ENCODE measurements at regions not wholly inside any gene's neighbourhood (a gene's known extent, or its start where the extent isn't known, plus 50 kb on each side); places are given as distances from the start of the nearest gene placed in this dataset.
A peak's percentile ranks its signal among the peaks of the same experiment; 100 is the strongest.
"Not testable (repeated sequence)": the region's sequence is repeated elsewhere in the genome, so short reads cannot be mapped to it uniquely, and the experiment has no call there.

GRCh38 chr14:34275078-34275477 lies 187.0 kb downstream of the SPTSSA start:
- Histone ChIP-seq H3K4me1 (ENCODE audit: control insufficient read depth, insufficient read depth, low read length) (no peaks in the 10 kb centered on the region), H3K4me3 (ENCODE audit: low read length) (no peak overlapping the region), H3K9ac (ENCODE audit: low read length) (no peak overlapping the region), H3K27ac (ENCODE audit: low read depth, low read length) (no peak overlapping the region), H3K36me3 (ENCODE audit: control insufficient read depth, insufficient read depth, low read length) (no peaks in the 10 kb centered on the region), H3K27me3 (ENCODE audit: control insufficient read depth, insufficient read depth, low read length) (no peaks in the 10 kb centered on the region)

DNA sequence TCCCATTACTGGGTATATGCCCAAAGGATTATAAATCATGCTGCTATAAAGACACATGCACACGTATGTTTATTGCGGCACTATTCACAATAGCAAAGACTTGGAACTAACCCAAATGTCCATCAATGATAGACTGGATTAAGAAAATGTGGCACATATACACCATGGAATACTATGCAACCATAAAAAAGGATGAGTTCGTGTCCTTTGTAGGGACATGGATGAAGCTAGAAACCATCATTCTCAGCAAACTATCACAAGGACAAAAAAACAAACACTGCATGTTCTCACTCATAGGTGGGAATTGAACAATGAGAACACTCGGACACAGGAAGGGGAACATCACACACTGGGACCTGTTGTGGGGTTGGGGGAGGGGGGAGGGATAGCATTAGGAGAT lies 188.3 kb downstream of the SPTSSA start:
- H3K4me1 ChIP-seq (ENCODE audit: control insufficient read depth, insufficient read depth, low read length); H3K27me3 ChIP-seq (ENCODE audit: control insufficient read depth, insufficient read depth, low read length); H3K4me3 ChIP-seq (ENCODE audit: low read length); H3K27ac ChIP-seq (ENCODE audit: low read depth, low read length); H3K36me3 ChIP-seq (ENCODE audit: control insufficient read depth, insufficient read depth, low read length); H3K9ac ChIP-seq (ENCODE audit: low read length): not testable (repeated sequence)

- no peaks in the 10 kb centered on the region for H3K36me3 ChIP-seq (ENCODE audit: control insufficient read depth, insufficient read depth, low read length)
- no peak overlapping the region for H3K9ac ChIP-seq (ENCODE audit: low read length)
- no peak overlapping the region for H3K4me3 ChIP-seq (ENCODE audit: low read length)
- H3K27ac ChIP-seq (ENCODE audit: low read depth, low read length), result no peak overlapping the region
- no peaks in the 10 kb centered on the region for H3K4me1 ChIP-seq (ENCODE audit: control insufficient read depth, insufficient read depth, low read length)
- no peaks in the 10 kb centered on the region for H3K27me3 ChIP-seq (ENCODE audit: control insufficient read depth, insufficient read depth, low read length)
Measured at GRCh38 chr14:34270361-34270760, 191.7 kb downstream of the SPTSSA start.

DNA sequence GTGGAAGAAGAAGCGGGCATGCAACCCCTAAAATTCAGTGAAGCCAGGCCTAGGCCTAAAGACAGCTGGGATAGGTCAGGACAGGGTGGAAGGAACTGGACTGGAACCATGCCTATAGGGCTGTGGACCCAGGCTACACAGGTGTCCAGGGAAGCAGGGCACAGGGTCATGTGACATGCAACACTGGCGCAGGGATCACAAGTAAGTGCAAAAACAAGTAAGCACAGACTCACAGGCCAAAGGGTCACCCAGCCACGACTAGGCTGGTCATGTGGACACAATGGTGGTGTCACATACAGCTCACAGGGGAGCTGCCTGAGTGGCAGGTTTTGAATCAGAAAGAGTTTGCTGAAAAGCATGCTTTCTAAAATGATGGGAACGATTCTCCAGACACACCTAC lies 195.7 kb downstream of the SPTSSA start:
- H3K4me3 ChIP-seq (ENCODE audit: low read length), result no peak overlapping the region
- H3K36me3 ChIP-seq (ENCODE audit: control insufficient read depth, insufficient read depth, low read length), result no peaks in the 10 kb centered on the region
- H3K27ac ChIP-seq (ENCODE audit: low read depth, low read length), result no peak overlapping the region
- no peak overlapping the region for H3K9ac ChIP-seq (ENCODE audit: low read length)
- H3K4me1 ChIP-seq (ENCODE audit: control insufficient read depth, insufficient read depth, low read length), result no peaks in the 10 kb centered on the region
- H3K27me3 ChIP-seq (ENCODE audit: control insufficient read depth, insufficient read depth, low read length), result no peaks in the 10 kb centered on the region

GRCh38 chr14:34262127-34262910 lies 199.7 kb downstream of the SPTSSA start:
- Histone ChIP-seq H3K4me3 (ENCODE audit: low read length) (no peak overlapping the region), H3K4me1 (ENCODE audit: control insufficient read depth, insufficient read depth, low read length) (no peaks in the 10 kb centered on the region), H3K36me3 (ENCODE audit: control insufficient read depth, insufficient read depth, low read length) (no peaks in the 10 kb centered on the region), H3K27ac (ENCODE audit: low read depth, low read length) (no peak overlapping the region), H3K9ac (ENCODE audit: low read length) (no peak overlapping the region), H3K27me3 (ENCODE audit: control insufficient read depth, insufficient read depth, low read length) (no peaks in the 10 kb centered on the region)

- Histone ChIP-seq H3K9ac (ENCODE audit: low read length) (no peak overlapping the region), H3K36me3 (ENCODE audit: control insufficient read depth, insufficient read depth, low read length) (no peaks in the 10 kb centered on the region), H3K27ac (ENCODE audit: low read depth, low read length) (no peak overlapping the region), H3K4me1 (ENCODE audit: control insufficient read depth, insufficient read depth, low read length) (no peaks in the 10 kb centered on the region), H3K4me3 (ENCODE audit: low read length) (no peak overlapping the region), H3K27me3 (ENCODE audit: control insufficient read depth, insufficient read depth, low read length) (no peaks in the 10 kb centered on the region)
Measured at GRCh38 chr14:34259996-34260395, 202.0 kb downstream of the SPTSSA start.

DNA sequence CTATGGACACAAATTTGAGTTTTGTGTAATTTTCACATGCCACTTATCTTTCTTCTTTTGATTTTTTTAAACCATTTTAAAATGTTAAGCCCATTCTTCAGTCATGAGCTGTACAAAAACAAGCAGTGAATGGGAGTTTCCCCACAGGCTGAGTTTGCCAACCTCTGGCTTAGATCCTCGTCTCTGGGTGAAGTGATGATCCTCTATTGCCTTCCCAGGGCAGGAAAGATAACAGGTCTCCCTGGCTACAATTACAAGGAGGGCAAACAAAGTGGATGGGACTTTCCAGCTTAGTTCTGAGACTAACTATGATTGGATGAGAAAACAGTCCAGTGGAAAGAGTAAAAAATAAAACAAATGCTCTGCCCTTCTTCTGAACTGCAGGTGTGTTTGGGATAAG lies 203.7 kb downstream of the SPTSSA start:
- Histone ChIP-seq H3K4me1 (ENCODE audit: control insufficient read depth, insufficient read depth, low read length) (no peaks in the 10 kb centered on the region), H3K9ac (ENCODE audit: low read length) (no peak overlapping the region), H3K27me3 (ENCODE audit: control insufficient read depth, insufficient read depth, low read length) (no peaks in the 10 kb centered on the region), H3K4me3 (ENCODE audit: low read length) (no peak overlapping the region), H3K36me3 (ENCODE audit: control insufficient read depth, insufficient read depth, low read length) (no peaks in the 10 kb centered on the region), H3K27ac (ENCODE audit: low read depth, low read length) (peak overlapping the region; percentile 17)

GRCh38 chr14:34257505-34257904 lies 204.5 kb downstream of the SPTSSA start:
- Histone ChIP-seq H3K4me1 (ENCODE audit: control insufficient read depth, insufficient read depth, low read length) (no peaks in the 10 kb centered on the region), H3K9ac (ENCODE audit: low read length) (no peak overlapping the region), H3K4me3 (ENCODE audit: low read length) (no peak overlapping the region), H3K27me3 (ENCODE audit: control insufficient read depth, insufficient read depth, low read length) (no peaks in the 10 kb centered on the region), H3K36me3 (ENCODE audit: control insufficient read depth, insufficient read depth, low read length) (no peaks in the 10 kb centered on the region), H3K27ac (ENCODE audit: low read depth, low read length) (no peak overlapping the region)

DNA sequence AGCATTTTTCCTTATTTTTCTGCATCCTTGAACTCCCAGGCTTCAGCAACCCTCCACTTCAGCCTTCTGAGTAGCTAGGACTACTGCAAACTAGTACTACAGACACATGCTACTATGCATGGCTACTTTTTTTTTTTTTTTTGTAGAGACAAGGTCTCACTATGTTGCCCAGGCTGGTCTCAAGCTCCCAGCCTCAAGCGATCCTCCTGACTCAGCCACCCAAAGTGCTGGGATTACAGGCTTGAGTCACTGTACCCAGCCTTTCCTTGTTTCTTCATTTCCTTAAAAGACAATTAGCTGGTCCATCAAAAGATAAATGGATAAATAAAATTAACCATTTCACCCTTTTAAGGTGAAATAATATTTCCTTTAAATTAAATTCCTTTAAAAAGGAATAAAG lies 205.8 kb downstream of the SPTSSA start:
- no peaks in the 10 kb centered on the region for H3K27me3 ChIP-seq (ENCODE audit: control insufficient read depth, insufficient read depth, low read length)
- no peaks in the 10 kb centered on the region for H3K4me1 ChIP-seq (ENCODE audit: control insufficient read depth, insufficient read depth, low read length)
- no peak overlapping the region for H3K27ac ChIP-seq (ENCODE audit: low read depth, low read length)
- H3K4me3 ChIP-seq (ENCODE audit: low read length), result no peak overlapping the region
- H3K9ac ChIP-seq (ENCODE audit: low read length), result no peak overlapping the region
- H3K36me3 ChIP-seq (ENCODE audit: control insufficient read depth, insufficient read depth, low read length), result no peaks in the 10 kb centered on the region

- no peaks in the 10 kb centered on the region for H3K36me3 ChIP-seq (ENCODE audit: control insufficient read depth, insufficient read depth, low read length)
- no peaks in the 10 kb centered on the region for H3K27me3 ChIP-seq (ENCODE audit: control insufficient read depth, insufficient read depth, low read length)
- H3K27ac ChIP-seq (ENCODE audit: low read depth, low read length), result no peak overlapping the region
- H3K4me3 ChIP-seq (ENCODE audit: low read length), result no peak overlapping the region
- H3K9ac ChIP-seq (ENCODE audit: low read length), result no peak overlapping the region
- no peaks in the 10 kb centered on the region for H3K4me1 ChIP-seq (ENCODE audit: control insufficient read depth, insufficient read depth, low read length)
Measured at GRCh38 chr14:34254571-34254970, 207.5 kb downstream of the SPTSSA start.

DNA sequence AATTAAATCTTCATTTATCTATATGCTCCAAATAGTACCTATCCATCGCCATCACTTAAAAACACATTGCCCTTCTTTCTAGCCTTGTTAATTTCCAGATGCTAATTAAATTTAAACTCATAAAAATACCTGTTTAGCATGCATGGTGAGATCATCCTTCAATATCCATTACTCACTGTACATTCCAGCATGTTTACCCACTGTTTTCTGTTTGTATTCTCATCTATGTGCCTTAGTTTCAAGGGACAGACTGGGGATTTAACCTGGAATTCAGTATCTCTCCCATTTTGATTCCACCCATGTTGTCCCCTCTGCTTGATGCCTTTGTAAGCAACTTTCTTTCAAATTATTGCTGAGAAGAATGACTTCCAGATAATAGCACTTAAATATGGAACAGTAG lies 208.0 kb downstream of the SPTSSA start:
- Histone ChIP-seq H3K9ac (ENCODE audit: low read length) (no peak overlapping the region), H3K27ac (ENCODE audit: low read depth, low read length) (no peak overlapping the region)

DNA sequence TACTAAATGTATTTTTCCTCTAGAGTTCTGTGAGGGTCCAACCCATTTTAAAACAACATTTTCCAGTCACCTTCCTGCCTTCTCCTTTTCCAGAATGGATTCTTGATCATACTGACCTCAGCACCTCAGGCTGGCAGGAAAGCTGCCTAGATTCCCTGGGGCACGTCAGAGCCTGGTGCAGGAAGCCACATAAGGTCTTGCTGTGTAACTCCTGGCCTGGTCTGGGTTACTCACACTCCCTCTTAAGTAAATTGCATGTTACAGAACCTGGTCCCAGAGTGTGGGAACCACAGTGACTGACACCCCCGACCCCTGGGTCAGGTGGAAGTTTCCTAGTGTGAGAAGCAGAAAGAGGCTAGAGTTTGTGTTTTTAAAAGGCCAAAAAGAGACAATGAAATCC lies 209.8 kb downstream of the SPTSSA start:
- Histone ChIP-seq H3K36me3 (ENCODE audit: control insufficient read depth, insufficient read depth, low read length) (no peaks in the 10 kb centered on the region), H3K4me3 (ENCODE audit: low read length) (no peak overlapping the region), H3K27me3 (ENCODE audit: control insufficient read depth, insufficient read depth, low read length) (no peaks in the 10 kb centered on the region), H3K9ac (ENCODE audit: low read length) (no peak overlapping the region), H3K27ac (ENCODE audit: low read depth, low read length) (no peak overlapping the region), H3K4me1 (ENCODE audit: control insufficient read depth, insufficient read depth, low read length) (no peaks in the 10 kb centered on the region)

More for the DNA sequence above, 208.0 kb downstream of the SPTSSA start:
- Histone ChIP-seq H3K27me3 (ENCODE audit: control insufficient read depth, insufficient read depth, low read length) (no peaks in the 10 kb centered on the region), H3K4me1 (ENCODE audit: control insufficient read depth, insufficient read depth, low read length) (no peaks in the 10 kb centered on the region), H3K36me3 (ENCODE audit: control insufficient read depth, insufficient read depth, low read length) (no peaks in the 10 kb centered on the region), H3K4me3 (ENCODE audit: low read length) (no peak overlapping the region)

DNA sequence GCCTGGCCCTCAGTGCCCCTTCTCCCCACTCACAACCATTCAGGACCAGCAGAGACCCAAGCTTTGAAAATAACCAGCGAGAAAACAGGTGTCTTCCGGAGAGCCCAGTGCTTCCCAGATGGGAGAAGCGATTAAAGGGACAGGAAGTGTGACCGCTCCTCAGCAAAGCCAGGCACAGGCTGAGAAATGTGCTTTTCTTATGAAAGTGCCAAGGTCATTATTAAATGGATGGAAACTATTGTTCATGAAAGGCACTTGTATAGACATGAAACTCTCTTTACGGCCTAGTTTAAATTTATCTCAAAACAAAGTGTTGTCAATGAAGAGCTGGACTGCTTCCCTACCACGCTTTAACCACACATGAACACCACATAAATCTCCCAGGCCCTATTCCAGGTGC lies 210.4 kb downstream of the SPTSSA start:
- H3K9ac ChIP-seq (ENCODE audit: low read length), result no peak overlapping the region
- H3K27ac ChIP-seq (ENCODE audit: low read depth, low read length), result no peak overlapping the region
- H3K4me1 ChIP-seq (ENCODE audit: control insufficient read depth, insufficient read depth, low read length), result no peaks in the 10 kb centered on the region
- H3K36me3 ChIP-seq (ENCODE audit: control insufficient read depth, insufficient read depth, low read length), result no peaks in the 10 kb centered on the region
- no peak overlapping the region for H3K4me3 ChIP-seq (ENCODE audit: low read length)
- H3K27me3 ChIP-seq (ENCODE audit: control insufficient read depth, insufficient read depth, low read length), result no peaks in the 10 kb centered on the region
